Parathyroid adenoma (tissue), 2 donors: ENCODE measurements at regions not wholly inside any gene's neighbourhood (a gene's known extent, or its start where the extent isn't known, plus 50 kb on each side); places are given as distances from the start of the nearest gene placed in this dataset.

ENCODE experiments used
- H2AFZ ChIP-seq: fragments of 300-600 bp; sonication (generic); one replicate; pipeline ENCODE4 v1.7.0; 2017; ENCODE audit warnings: antibody characterized with exemption, mild to moderate bottlenecking
- H3K27ac ChIP-seq: fragments of 300-600 bp; sonication (generic); one replicate; pipeline ENCODE4 v1.7.0; 2017
- H3K27me3 ChIP-seq: fragments of 300-600 bp; sonication (generic); one replicate; pipeline ENCODE4 v1.7.0; 2017; ENCODE audit warnings: low read length; ENCODE audit not compliant: control insufficient read depth, insufficient read depth
- H3K36me3 ChIP-seq: fragments of 300-600 bp; sonication (generic); one replicate; pipeline ENCODE4 v1.7.0; 2017; ENCODE audit warnings: low read length; ENCODE audit not compliant: control insufficient read depth, insufficient read depth
- H3K4me1 ChIP-seq: fragments of 300-600 bp; sonication (generic); one replicate; pipeline ENCODE4 v1.7.0; 2017; ENCODE audit warnings: control low read depth
- H3K4me2 ChIP-seq: fragments of 300-600 bp; sonication (generic); one replicate; pipeline ENCODE4 v1.7.0; 2017; ENCODE audit warnings: low read length
- H3K4me3 ChIP-seq: fragments of 300-600 bp; sonication (generic); one replicate; pipeline ENCODE4 v1.7.0; 2017; ENCODE audit warnings: low read depth, low read length
- H3K79me2 ChIP-seq: fragments of 300-600 bp; sonication (generic); one replicate; pipeline ENCODE4 v1.7.0; 2017; ENCODE audit warnings: control low read depth
- H3K9ac ChIP-seq: fragments of 300-600 bp; sonication (generic); one replicate; pipeline ENCODE4 v1.7.0; 2017; ENCODE audit warnings: mild to moderate bottlenecking
- H3K9me3 ChIP-seq: fragments of 300-600 bp; sonication (generic); one replicate; pipeline ENCODE4 v1.7.0; 2017; ENCODE audit warnings: low read length; ENCODE audit not compliant: control insufficient read depth
- TF ChIP-seq, protein P1 (sequence below): fragments of 300-600 bp; sonication (generic); IDR thresholded peaks from one replicate; pipeline ENCODE4 v1.7.0; 2017; ENCODE audit warnings: antibody characterized with exemption, mild to moderate bottlenecking
- donor health status: primary hyperparathyroidism.

DNA sequence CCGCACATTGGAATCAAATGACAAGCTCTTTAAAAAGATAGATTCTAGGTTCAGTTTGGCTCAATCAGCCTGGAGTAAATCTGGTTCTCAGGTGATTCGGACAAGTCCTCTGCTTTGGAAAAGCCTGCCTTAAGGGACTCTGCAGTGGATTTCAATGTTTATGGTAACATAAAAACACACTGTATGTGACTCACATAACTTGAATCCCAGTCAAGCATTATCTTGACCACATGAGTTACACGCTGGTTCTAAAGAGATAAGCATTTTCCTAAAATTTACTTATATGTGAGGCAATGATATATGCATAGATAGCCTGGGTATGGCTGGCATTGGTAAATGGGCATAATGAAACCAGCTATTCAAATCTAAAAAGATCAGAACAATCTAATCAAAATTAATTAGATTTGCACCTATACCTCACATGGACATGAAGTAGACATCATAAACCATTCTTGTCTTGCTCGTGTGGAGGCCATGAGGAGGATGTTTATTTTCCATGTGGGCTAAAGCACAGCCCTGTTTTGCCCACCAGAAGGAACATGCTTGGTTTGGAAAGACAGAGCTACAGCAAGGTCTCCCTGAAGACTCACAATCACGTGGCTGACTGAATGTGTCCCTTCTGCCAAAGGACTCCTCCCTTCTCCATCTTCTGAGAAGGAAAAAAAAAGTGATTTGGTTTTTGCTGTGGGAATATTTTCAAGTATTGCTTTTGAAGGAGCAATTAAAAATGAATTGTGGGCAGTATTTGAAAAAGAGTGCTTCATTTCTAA lies 351.7 kb downstream of the DIRAS2 start:
- Histone ChIP-seq H3K79me2 (no peaks in the 10 kb centered on the region), H3K4me2 (no peak overlapping the region), H3K36me3 (no peaks in the 10 kb centered on the region), H3K27me3 (no peaks in the 10 kb centered on the region), H3K9ac (no peak overlapping the region), H3K4me3 (no peak overlapping the region), H3K27ac (no peak overlapping the region), H3K4me1 (no peaks in the 10 kb centered on the region), H2AFZ (no peak overlapping the region), H3K9me3 (no peaks in the 10 kb centered on the region)
- TF ChIP-seq, protein P1, sequence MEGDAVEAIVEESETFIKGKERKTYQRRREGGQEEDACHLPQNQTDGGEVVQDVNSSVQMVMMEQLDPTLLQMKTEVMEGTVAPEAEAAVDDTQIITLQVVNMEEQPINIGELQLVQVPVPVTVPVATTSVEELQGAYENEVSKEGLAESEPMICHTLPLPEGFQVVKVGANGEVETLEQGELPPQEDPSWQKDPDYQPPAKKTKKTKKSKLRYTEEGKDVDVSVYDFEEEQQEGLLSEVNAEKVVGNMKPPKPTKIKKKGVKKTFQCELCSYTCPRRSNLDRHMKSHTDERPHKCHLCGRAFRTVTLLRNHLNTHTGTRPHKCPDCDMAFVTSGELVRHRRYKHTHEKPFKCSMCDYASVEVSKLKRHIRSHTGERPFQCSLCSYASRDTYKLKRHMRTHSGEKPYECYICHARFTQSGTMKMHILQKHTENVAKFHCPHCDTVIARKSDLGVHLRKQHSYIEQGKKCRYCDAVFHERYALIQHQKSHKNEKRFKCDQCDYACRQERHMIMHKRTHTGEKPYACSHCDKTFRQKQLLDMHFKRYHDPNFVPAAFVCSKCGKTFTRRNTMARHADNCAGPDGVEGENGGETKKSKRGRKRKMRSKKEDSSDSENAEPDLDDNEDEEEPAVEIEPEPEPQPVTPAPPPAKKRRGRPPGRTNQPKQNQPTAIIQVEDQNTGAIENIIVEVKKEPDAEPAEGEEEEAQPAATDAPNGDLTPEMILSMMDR, result no peak

DNA sequence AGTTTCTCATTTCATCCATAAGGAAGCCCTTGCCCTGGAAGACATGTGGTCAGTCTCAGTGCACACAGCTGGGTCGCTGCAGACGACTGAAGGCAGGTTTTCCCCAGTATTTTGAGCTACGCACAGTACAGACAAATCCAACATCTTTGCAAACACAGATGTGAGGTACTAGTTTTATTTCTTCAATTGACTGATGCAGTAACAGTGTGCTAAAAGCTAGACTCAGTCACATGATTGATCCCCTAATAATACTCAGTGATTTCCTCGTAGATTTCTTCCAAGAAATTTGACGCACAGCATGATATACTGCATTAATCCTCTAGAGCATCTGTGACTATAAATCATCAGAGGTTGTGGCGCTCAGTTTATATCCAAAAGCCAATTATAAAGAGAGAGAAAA lies 346.1 kb downstream of the DIRAS2 start:
- TF ChIP-seq, protein P1, result no peak
- H3K9me3 ChIP-seq, result no peaks in the 10 kb centered on the region
- no peaks in the 10 kb centered on the region for H3K4me1 ChIP-seq
- no peak overlapping the region for H3K4me3 ChIP-seq
- no peak overlapping the region for H3K27ac ChIP-seq
- H3K36me3 ChIP-seq, result no peaks in the 10 kb centered on the region
- H3K9ac ChIP-seq, result no peak overlapping the region
- no peak overlapping the region for H2AFZ ChIP-seq
- no peaks in the 10 kb centered on the region for H3K79me2 ChIP-seq
- no peak overlapping the region for H3K4me2 ChIP-seq
- H3K27me3 ChIP-seq, result no peaks in the 10 kb centered on the region

DNA sequence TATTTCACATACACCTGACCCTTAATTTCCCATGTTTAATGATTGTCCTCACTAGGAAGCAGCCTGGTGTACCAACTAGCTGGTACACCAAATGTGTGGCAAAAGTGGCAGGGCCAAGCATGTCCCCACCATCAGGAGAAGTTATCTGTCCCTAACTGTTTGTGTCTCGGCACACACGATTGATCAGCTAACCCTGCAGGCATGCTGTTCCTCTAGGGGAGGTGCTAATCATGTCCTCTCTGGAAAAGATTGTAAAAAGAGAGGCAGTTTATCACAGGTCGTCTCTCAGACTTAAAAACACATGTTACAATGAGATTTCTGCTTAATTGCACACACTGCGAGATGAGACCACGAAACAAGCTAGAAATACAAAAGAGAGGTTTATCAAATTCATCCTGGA lies 342.7 kb downstream of the DIRAS2 start:
- TF ChIP-seq, protein P1, result no peak
- no peak overlapping the region for H3K27ac ChIP-seq
- no peaks in the 10 kb centered on the region for H3K4me1 ChIP-seq
- no peaks in the 10 kb centered on the region for H3K79me2 ChIP-seq
- no peak overlapping the region for H3K4me3 ChIP-seq
- no peak overlapping the region for H3K9ac ChIP-seq
- H2AFZ ChIP-seq, result no peak overlapping the region
- no peaks in the 10 kb centered on the region for H3K9me3 ChIP-seq
- H3K27me3 ChIP-seq, result no peaks in the 10 kb centered on the region
- no peak overlapping the region for H3K4me2 ChIP-seq
- H3K36me3 ChIP-seq, result no peaks in the 10 kb centered on the region

DNA sequence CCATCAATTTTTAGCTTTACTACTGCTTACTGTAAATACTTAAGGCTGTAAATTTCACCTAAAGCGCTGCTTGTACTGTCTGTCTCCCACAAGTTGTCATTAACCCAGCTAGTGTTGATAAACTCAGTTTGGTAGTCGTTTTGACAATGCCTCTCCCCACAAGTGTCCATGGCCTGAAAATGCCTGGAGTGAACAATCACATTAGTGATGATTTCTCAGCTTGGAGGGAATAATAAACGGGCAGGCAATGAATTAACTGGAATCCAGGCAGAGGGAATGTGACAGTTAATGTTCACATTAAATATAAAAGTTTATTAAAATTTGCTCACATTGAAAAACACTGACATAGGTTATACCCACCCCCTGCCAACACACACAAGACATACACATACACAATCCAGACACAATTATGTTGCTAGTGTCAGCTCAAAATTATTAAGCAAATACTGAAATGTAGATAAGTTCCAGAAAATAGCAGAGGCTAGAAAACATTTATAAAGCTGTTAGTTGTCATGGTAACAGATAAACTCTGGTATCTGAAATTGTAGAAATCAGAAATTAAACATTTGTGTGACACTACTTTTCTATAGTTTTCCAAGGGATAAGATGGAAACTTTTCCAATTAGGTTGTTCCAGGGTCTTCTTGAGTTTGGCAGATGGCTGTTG lies 341.9 kb downstream of the DIRAS2 start:
- Histone ChIP-seq H3K27ac (no peak overlapping the region), H3K79me2 (no peaks in the 10 kb centered on the region), H3K36me3 (no peaks in the 10 kb centered on the region), H3K9me3 (no peaks in the 10 kb centered on the region), H3K4me1 (no peaks in the 10 kb centered on the region), H3K4me3 (no peak overlapping the region), H2AFZ (no peak overlapping the region), H3K27me3 (no peaks in the 10 kb centered on the region), H3K4me2 (no peak overlapping the region), H3K9ac (no peak overlapping the region)
- TF ChIP-seq, protein P1, result no peak
